IMR-90 (cell line): ENCODE measurements at regions not wholly inside any gene's neighbourhood (a gene's known extent, or its start where the extent isn't known, plus 50 kb on each side); places are given as distances from the start of the nearest gene placed in this dataset.

ENCODE experiments used
- ATAC-seq: fragments of 200-7000 bp; cut with Tn5 transposase; 2 replicates; pipeline ENCODE4 v1.9.1; 2020; ENCODE audit warnings: low read depth, mild to moderate bottlenecking, moderate library complexity
- BruUV-seq: library from RNA; stranded (reverse); fragments of 400-500 nt; replicated peaks from 2 replicates; lab custom pipeline; 2021; lab: Mats Ljungman, UMichigan
- CTCF ChIA-PET: fragments of 300-600 bp; formaldehyde crosslinking; extraction: SDS; loops from one replicate; lab custom pipeline; 2021; ENCODE audit warnings: antibody characterized with exemption; lab: Yijun Ruan, JAX
- POLR2A ChIA-PET: fragments of 300-600 bp; sonication (Branson Sonifier 250); formaldehyde crosslinking; loops from one replicate; lab custom pipeline; 2022; ENCODE audit warnings: antibody characterized with exemption; ENCODE audit not compliant: unreplicated experiment; lab: Charles Lee
- DNase-seq: peaks from one replicate; pipeline ENCODE4 v3.0.0; 2013
- H2AFZ ChIP-seq: replicated peaks from 2 replicates; pipeline ENCODE3; 2013; ENCODE audit warnings: low read length, mild to moderate bottlenecking; ENCODE audit not compliant: poor library complexity
- H2AK5ac ChIP-seq: 2 replicates; pipeline ENCODE4 v1.6.1; 2013; ENCODE audit warnings: low read depth, low read length, inconsistent platforms
- H2AK9ac ChIP-seq: replicated peaks from 2 replicates; pipeline ENCODE3; 2013; ENCODE audit warnings: mild to moderate bottlenecking, low read depth, low read length, moderate library complexity; ENCODE audit not compliant: poor library complexity
- H2BK120ac ChIP-seq: 2 replicates; pipeline ENCODE4 v1.6.1; 2013; ENCODE audit warnings: low read depth, low read length, inconsistent platforms
- H2BK15ac ChIP-seq: 3 replicates; pipeline ENCODE4 v1.6.1; 2013; ENCODE audit warnings: low read depth, low read length, inconsistent platforms
- H2BK20ac ChIP-seq: 2 replicates; pipeline ENCODE4 v1.6.1; 2013; ENCODE audit warnings: low read depth, mild to moderate bottlenecking, inconsistent platforms, low read length, moderate library complexity
- H2BK5ac ChIP-seq: 2 replicates; pipeline ENCODE4 v1.6.1; 2013; ENCODE audit warnings: mild to moderate bottlenecking, low read depth, low read length, inconsistent platforms; ENCODE audit not compliant: poor library complexity, severe bottlenecking
- H3K14ac ChIP-seq: replicated peaks from 2 replicates; pipeline ENCODE4 v1.6.1; 2013; ENCODE audit warnings: low read depth, low read length, inconsistent platforms
- H3K18ac ChIP-seq: 2 replicates; pipeline ENCODE4 v1.6.1; 2013; ENCODE audit warnings: low read depth, low read length, control low read depth
- H3K23ac ChIP-seq: 2 replicates; pipeline ENCODE4 v1.6.1; 2013; ENCODE audit warnings: low read depth, low read length, inconsistent platforms
- H3K27ac ChIP-seq: 2 replicates; pipeline ENCODE4 v1.5.1; 2013; ENCODE audit warnings: mild to moderate bottlenecking, control low read depth, low read length; ENCODE audit not compliant: insufficient read depth
- H3K27me3 ChIP-seq: 2 replicates; pipeline ENCODE4 v1.6.1; 2013; ENCODE audit warnings: low read length; ENCODE audit not compliant: control insufficient read depth, insufficient read depth
- H3K36me3 ChIP-seq: 2 replicates; pipeline ENCODE4 v1.6.1; 2013; ENCODE audit warnings: low read length, mixed read lengths; ENCODE audit not compliant: control insufficient read depth, insufficient read depth
- H3K4ac ChIP-seq: 2 replicates; pipeline ENCODE4 v1.6.1; 2013; ENCODE audit warnings: low read depth, low read length, inconsistent platforms
- H3K4me1 ChIP-seq: 2 replicates; pipeline ENCODE4 v1.6.1; 2013; ENCODE audit warnings: low read length, mixed read lengths; ENCODE audit not compliant: control insufficient read depth, insufficient read depth
- H3K4me2 ChIP-seq: 2 replicates; pipeline ENCODE4 v1.6.1; 2013; ENCODE audit warnings: low read depth, mild to moderate bottlenecking, control low read depth, low read length, moderate library complexity
- H3K4me3 ChIP-seq: 2 replicates; pipeline ENCODE4 v1.5.1; 2013; ENCODE audit warnings: low read depth, mild to moderate bottlenecking, control low read depth, low read length, moderate library complexity; ENCODE audit not compliant: insufficient read depth
- H3K56ac ChIP-seq: 2 replicates; pipeline ENCODE4 v1.6.1; 2013; ENCODE audit warnings: low read length, inconsistent platforms; ENCODE audit not compliant: insufficient read depth; ENCODE audit errors: extremely low read depth
- H3K79me1 ChIP-seq, 2 experiments: 2 replicates each; pipeline ENCODE4 v1.6.1; 2013; ENCODE audit warnings: low read length in 2 of 2, inconsistent platforms in 1 of 2, low read depth in 1 of 2
- H3K9ac ChIP-seq: 2 replicates; pipeline ENCODE4 v1.6.1; 2013; ENCODE audit warnings: low read depth, low read length, control low read depth
- H3K9me1 ChIP-seq: 2 replicates; pipeline ENCODE4 v1.6.1; 2013; ENCODE audit warnings: low read length, inconsistent platforms; ENCODE audit not compliant: insufficient read depth
- H3K9me3 ChIP-seq: 2 replicates; pipeline ENCODE4 v1.6.1; 2013; ENCODE audit warnings: low read length; ENCODE audit not compliant: control insufficient read depth, insufficient read depth
- H4K20me1 ChIP-seq: 2 replicates; pipeline ENCODE4 v1.6.1; 2013; ENCODE audit warnings: low read length, inconsistent platforms; ENCODE audit not compliant: insufficient read depth
- H4K5ac ChIP-seq: 2 replicates; pipeline ENCODE4 v1.6.1; 2013; ENCODE audit warnings: mild to moderate bottlenecking, low read depth, low read length, control low read depth
- H4K8ac ChIP-seq, 2 experiments: 2 replicates each; pipeline ENCODE4 v1.6.1; 2013; ENCODE audit warnings: low read depth in 2 of 2, low read length in 2 of 2, control low read depth in 1 of 2, inconsistent platforms in 1 of 2
- H4K91ac ChIP-seq: 2 replicates; pipeline ENCODE4 v1.6.1; 2013; ENCODE audit warnings: low read depth, low read length, inconsistent platforms; ENCODE audit not compliant: insufficient read depth
- FOS ChIP-seq: fragments of 150-350 bp; IDR thresholded peaks from 2 replicates; pipeline ENCODE4 v1.6.1; 2016; ENCODE audit warnings: low read depth, low read length
- RFX5 ChIP-seq: IDR thresholded peaks from 2 replicates; pipeline ENCODE4 v1.8.0; 2012; ENCODE audit warnings: low read depth, mild to moderate bottlenecking, low read length, moderate library complexity
- WGBS, 2 experiments: methylation state at CpG; one replicate each; pipeline versions ENCODE4 v1.1.5 to v1.1.7; 2013; ENCODE audit warnings: missing lambda C conversion rate in 2 of 2; ENCODE audit not compliant: insufficient read length in 1 of 2; ENCODE audit errors: extremely low coverage in 2 of 2; 5-methylcytosine and 5-hydroxymethylcytosine counted together
- dilution Hi-C: fragments of 300-500 bp; cut with HindIII; formaldehyde crosslinking; loops from one replicate; pipeline ENCODE4 v1.14.3; 2018; ENCODE audit warnings: low sequenced_read_pairs; ENCODE audit not compliant: unreplicated experiment
- in situ Hi-C: fragments of 300-500 bp; cut with MboI; formaldehyde crosslinking; loops from 3 replicates; pipeline ENCODE4 v1.14.3; 2019; ENCODE audit warnings: low sequenced_read_pairs, inconsistent platforms, mixed read lengths
- intact Hi-C: fragments of 100-400 bp; cut with micrococcal nuclease; formaldehyde crosslinking; loops from 2 replicates; pipeline ENCODE4 v1.10.0; 2022
- TF ChIP-seq, protein P1 (sequence below): fragments of 150-350 bp; IDR thresholded peaks from 2 replicates; pipeline ENCODE4 v1.6.1; 2016; ENCODE audit warnings: low read depth, mild to moderate bottlenecking, low read length, moderate library complexity, borderline replicate concordance
- TF ChIP-seq, protein P2 (sequence below): fragments of 150-350 bp; IDR thresholded peaks from 2 replicates; pipeline ENCODE4 v1.6.1; 2017; ENCODE audit warnings: mild to moderate bottlenecking, antibody characterized with exemption, low read length, low read depth

DNA sequence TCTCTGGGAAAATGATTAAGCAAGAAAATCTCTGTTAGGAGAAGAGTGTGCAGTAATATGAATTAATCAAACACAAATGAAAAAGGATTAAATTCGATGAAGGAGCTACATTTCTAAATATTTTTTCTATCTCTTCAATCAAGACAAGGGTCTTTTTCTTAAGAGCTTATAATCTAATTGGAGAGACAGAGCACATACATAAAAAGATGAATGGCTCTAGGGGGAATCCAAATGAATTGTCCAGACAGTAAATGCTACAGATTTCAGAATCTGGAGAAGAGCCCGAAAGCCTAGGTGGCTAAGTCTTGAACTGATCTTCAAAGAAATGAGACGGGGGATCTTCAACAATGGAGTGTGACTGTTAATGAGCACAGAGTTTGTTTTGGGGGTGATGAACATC lies 723.6 kb downstream of the UTRN start:
- no peak overlapping the region for H2AK9ac ChIP-seq
- H3K56ac ChIP-seq, result no peak overlapping the region
- TF ChIP-seq, protein P1, sequence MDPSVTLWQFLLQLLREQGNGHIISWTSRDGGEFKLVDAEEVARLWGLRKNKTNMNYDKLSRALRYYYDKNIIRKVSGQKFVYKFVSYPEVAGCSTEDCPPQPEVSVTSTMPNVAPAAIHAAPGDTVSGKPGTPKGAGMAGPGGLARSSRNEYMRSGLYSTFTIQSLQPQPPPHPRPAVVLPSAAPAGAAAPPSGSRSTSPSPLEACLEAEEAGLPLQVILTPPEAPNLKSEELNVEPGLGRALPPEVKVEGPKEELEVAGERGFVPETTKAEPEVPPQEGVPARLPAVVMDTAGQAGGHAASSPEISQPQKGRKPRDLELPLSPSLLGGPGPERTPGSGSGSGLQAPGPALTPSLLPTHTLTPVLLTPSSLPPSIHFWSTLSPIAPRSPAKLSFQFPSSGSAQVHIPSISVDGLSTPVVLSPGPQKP, result no peak
- TF ChIP-seq RFX5 (no peak), FOS (no peak)
- TF ChIP-seq, protein P2, sequence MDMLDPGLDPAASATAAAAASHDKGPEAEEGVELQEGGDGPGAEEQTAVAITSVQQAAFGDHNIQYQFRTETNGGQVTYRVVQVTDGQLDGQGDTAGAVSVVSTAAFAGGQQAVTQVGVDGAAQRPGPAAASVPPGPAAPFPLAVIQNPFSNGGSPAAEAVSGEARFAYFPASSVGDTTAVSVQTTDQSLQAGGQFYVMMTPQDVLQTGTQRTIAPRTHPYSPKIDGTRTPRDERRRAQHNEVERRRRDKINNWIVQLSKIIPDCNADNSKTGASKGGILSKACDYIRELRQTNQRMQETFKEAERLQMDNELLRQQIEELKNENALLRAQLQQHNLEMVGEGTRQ, result no peak
- no peaks in the 10 kb centered on the region for H3K9me3 ChIP-seq
- no peak overlapping the region for H3K27ac ChIP-seq
- H4K5ac ChIP-seq, result no peak overlapping the region
- H3K4me1 ChIP-seq, result no peaks in the 10 kb centered on the region; the same call in 1 of the 2 replicates
- WGBS, 2 experiments, result no CpG with 5 or more reads among the region's 3 CpGs
- POLR2A ChIA-PET, result no interaction called here
- no peak overlapping the region for H3K9ac ChIP-seq
- H3K9me1 ChIP-seq, result no peaks in the 10 kb centered on the region
- no peak overlapping the region for H2BK120ac ChIP-seq
- H2AFZ ChIP-seq, result no peak overlapping the region
- no peak overlapping the region for H4K91ac ChIP-seq
- no peak overlapping the region for H2BK20ac ChIP-seq
- H4K8ac ChIP-seq, result no peak overlapping the region
- no peak overlapping the region for H3K14ac ChIP-seq
- no peak overlapping the region for H2AK5ac ChIP-seq
- no peaks in the 10 kb centered on the region for H4K20me1 ChIP-seq
- no peaks in the 10 kb centered on the region for H3K36me3 ChIP-seq
- DNase-seq (no peak), ATAC-seq (no peak)
- in situ Hi-C loops (no loop called here), intact Hi-C loops (no loop called here), dilution Hi-C loops (no loop called here)
- no TSS peak for BruUV-seq
- H2BK5ac ChIP-seq, result no peak overlapping the region
- H3K79me1 ChIP-seq, result no peaks in the 10 kb centered on the region
- no peak overlapping the region for H2BK15ac ChIP-seq
- no peaks in the 10 kb centered on the region for H3K27me3 ChIP-seq
- H3K4me3 ChIP-seq, result no peak overlapping the region
- H3K23ac ChIP-seq, result no peak overlapping the region
- no peak overlapping the region for H3K4ac ChIP-seq
- H3K18ac ChIP-seq, result no peak overlapping the region
- CTCF ChIA-PET, result no interaction called here
- no peak overlapping the region for H3K4me2 ChIP-seq
